Thoracic aorta (tissue), 2 donors: ENCODE measurements at regions not wholly inside any gene's neighbourhood (a gene's known extent, or its start where the extent isn't known, plus 50 kb on each side); places are given as distances from the start of the nearest gene placed in this dataset.

ENCODE experiments used
- ATAC-seq: fragments of 150-250 bp; one replicate; pipeline ENCODE4 v1.8.0; 2017; ENCODE audit warnings: low read depth; ENCODE audit not compliant: insufficient number of reproducible peaks, low FRiP score
- DNase-seq: peaks from one replicate; pipeline ENCODE4 v3.0.0-alpha.2; 2020; ENCODE audit warnings: low spot score
- H3K27ac ChIP-seq, 2 donors: fragments of 200-600 bp; sonication (generic); 1 replicate in 1 of 2; 2 replicates in 1 of 2; pipeline ENCODE4 v1.5.1; 2016; ENCODE audit warnings: mild to moderate bottlenecking in 2 of 2, moderate library complexity in 2 of 2
- H3K27me3 ChIP-seq: fragments of 200-600 bp; sonication (generic); replicated peaks from 2 replicates; pipeline ENCODE4 v1.6.0; 2016; ENCODE audit warnings: mild to moderate bottlenecking; ENCODE audit not compliant: insufficient read depth
- H3K36me3 ChIP-seq: fragments of 200-600 bp; sonication (generic); one replicate; pipeline ENCODE4 v1.5.1; 2016
- H3K4me1 ChIP-seq, 2 donors: fragments of 200-600 bp; sonication (generic); 1 replicate in 1 of 2; 2 replicates in 1 of 2; pipeline versions ENCODE4 v1.5.1 to v1.6.0; 2016; ENCODE audit warnings: low read depth in 2 of 2, mild to moderate bottlenecking in 1 of 2; ENCODE audit not compliant: control insufficient read depth in 1 of 2
- H3K4me3 ChIP-seq: fragments of 200-600 bp; sonication (generic); 2 replicates; pipeline ENCODE4 v1.5.1; 2016; ENCODE audit warnings: mild to moderate bottlenecking
- H3K9me3 ChIP-seq: fragments of 200-600 bp; sonication (generic); 2 replicates; pipeline ENCODE4 v1.5.1; 2016
- TF ChIP-seq, protein P1 (sequence below): fragments of 200-600 bp; sonication (generic); IDR thresholded peaks from one replicate; pipeline ENCODE4 v1.5.1; 2019; ENCODE audit warnings: antibody characterized with exemption

DNA sequence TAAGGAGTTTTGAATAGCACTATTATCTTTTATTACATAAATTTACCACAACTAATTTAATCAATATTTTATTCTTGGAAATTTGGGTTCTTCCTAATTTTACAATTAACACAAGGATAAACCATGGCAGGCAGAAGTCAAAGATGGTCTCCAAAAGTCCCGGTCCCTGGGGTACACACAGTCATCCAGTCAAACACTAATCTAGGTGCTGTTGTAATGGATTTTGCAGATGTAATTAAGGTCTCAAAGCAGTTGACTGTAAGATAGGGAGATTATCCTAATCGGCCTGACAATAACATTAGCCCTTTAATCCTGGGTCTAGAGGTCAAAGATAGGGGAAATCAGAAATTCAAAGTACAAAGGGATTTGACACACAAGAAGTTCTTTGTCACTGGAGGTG, 57.5 kb upstream of the HTR1A start:
- Histone ChIP-seq H3K36me3 (no peaks in the 10 kb centered on the region), H3K4me3 (no peak overlapping the region), H3K27me3 (no peaks in the 10 kb centered on the region), H3K4me1 (no peaks in the 10 kb centered on the region), H3K27ac (no peak overlapping the region), H3K9me3 (no peaks in the 10 kb centered on the region)
- ATAC-seq: no peak
- no peak for DNase-seq
- TF ChIP-seq, protein P1, sequence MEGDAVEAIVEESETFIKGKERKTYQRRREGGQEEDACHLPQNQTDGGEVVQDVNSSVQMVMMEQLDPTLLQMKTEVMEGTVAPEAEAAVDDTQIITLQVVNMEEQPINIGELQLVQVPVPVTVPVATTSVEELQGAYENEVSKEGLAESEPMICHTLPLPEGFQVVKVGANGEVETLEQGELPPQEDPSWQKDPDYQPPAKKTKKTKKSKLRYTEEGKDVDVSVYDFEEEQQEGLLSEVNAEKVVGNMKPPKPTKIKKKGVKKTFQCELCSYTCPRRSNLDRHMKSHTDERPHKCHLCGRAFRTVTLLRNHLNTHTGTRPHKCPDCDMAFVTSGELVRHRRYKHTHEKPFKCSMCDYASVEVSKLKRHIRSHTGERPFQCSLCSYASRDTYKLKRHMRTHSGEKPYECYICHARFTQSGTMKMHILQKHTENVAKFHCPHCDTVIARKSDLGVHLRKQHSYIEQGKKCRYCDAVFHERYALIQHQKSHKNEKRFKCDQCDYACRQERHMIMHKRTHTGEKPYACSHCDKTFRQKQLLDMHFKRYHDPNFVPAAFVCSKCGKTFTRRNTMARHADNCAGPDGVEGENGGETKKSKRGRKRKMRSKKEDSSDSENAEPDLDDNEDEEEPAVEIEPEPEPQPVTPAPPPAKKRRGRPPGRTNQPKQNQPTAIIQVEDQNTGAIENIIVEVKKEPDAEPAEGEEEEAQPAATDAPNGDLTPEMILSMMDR: no peak

GRCh38 chr5:64018966-64019365, 56.7 kb upstream of the HTR1A start:
- Histone ChIP-seq H3K27ac (no peak overlapping the region), H3K4me3 (no peak overlapping the region), H3K36me3 (no peaks in the 10 kb centered on the region), H3K9me3 (no peaks in the 10 kb centered on the region), H3K4me1 (no peaks in the 10 kb centered on the region), H3K27me3 (no peaks in the 10 kb centered on the region)
- ATAC-seq (no peak), DNase-seq (no peak)
- TF ChIP-seq, protein P1: no peak

GRCh38 chr5:64015824-64016223, 53.6 kb upstream of the HTR1A start:
- no peak overlapping the region for H3K27ac ChIP-seq
- no peaks in the 10 kb centered on the region for H3K4me1 ChIP-seq
- ATAC-seq (no peak), DNase-seq (no peak)
- H3K9me3 ChIP-seq: no peaks in the 10 kb centered on the region
- H3K36me3 ChIP-seq: no peaks in the 10 kb centered on the region
- TF ChIP-seq, protein P1: no peak
- no peaks in the 10 kb centered on the region for H3K27me3 ChIP-seq
- no peak overlapping the region for H3K4me3 ChIP-seq
